Testis (tissue), 2 donors: ENCODE measurements at regions not wholly inside any gene's neighbourhood (a gene's known extent, or its start where the extent isn't known, plus 50 kb on each side); places are given as distances from the start of the nearest gene placed in this dataset.

Source experiments
- DNase-seq: peaks from one replicate; pipeline ENCODE4 v3.0.0-alpha.2; 2019
- H3K27ac ChIP-seq, 2 donors: fragments of 200-600 bp; sonication (generic); one replicate each; pipeline ENCODE4 v1.5.1; 2019
- H3K27me3 ChIP-seq: fragments of 200-600 bp; sonication (generic); one replicate; pipeline ENCODE4 v1.5.1; 2019
- H3K36me3 ChIP-seq: fragments of 200-600 bp; sonication (generic); one replicate; pipeline ENCODE4 v1.5.1; 2017; ENCODE audit warnings: low read depth; ENCODE audit errors: missing control alignments
- H3K4me1 ChIP-seq: fragments of 200-600 bp; sonication (generic); one replicate; pipeline ENCODE4 v1.5.1; 2019
- H3K4me3 ChIP-seq, 2 donors: fragments of 200-600 bp; sonication (generic); one replicate each; pipeline ENCODE4 v1.5.1; 2017 to 2019
- H3K9me3 ChIP-seq: fragments of 200-600 bp; sonication (generic); one replicate; pipeline ENCODE4 v1.5.1; 2017
- POLR2A ChIP-seq: fragments of 450-650 bp; IDR thresholded peaks from one replicate; pipeline ENCODE4 v1.6.1; 2017; ENCODE audit warnings: antibody characterized with exemption, mild to moderate bottlenecking, moderate library complexity
- WGBS, 2 donors: methylation state at CpG; one replicate each; pipeline ENCODE4 v1.1.5; 2018; 5-methylcytosine and 5-hydroxymethylcytosine counted together
- intact Hi-C: fragments of 100-400 bp; cut with DNase I; formaldehyde crosslinking; loops from one replicate; pipeline ENCODE4 v1.15.1; 2023; ENCODE audit warnings: low total_unique reads
- TF ChIP-seq, protein P1 (sequence below), 3 experiments: fragments of 450-650 bp in 2 of 3; fragments of 200-600 bp in 1 of 3; sonication (generic) in 1 of 3; IDR thresholded peaks; one replicate each; pipeline ENCODE4 v1.5.1; 2016 to 2019; ENCODE audit warnings: antibody characterized with exemption in 3 of 3, mild to moderate bottlenecking in 2 of 3, moderate library complexity in 1 of 3

DNA sequence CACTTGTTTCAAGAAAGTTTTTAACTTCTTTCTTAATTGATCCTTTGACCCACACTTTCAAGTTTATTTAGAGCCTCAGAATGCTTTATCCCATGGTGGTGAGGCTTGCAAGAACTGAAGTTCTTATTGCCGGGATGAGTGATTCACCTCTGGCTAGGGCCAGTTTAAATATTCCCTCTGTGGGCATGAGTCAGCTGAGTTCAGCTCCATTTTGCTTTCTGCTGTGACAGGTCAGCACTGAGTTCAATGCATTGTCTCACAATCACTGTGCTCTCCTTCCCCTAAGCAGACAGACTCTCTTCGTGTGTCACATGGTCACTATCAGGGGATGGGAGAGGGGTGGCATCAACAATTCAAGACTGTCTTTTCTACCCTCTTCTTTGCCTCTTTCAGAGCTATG is 514.6 kb upstream of the FBXO33 start:
- H3K27ac ChIP-seq, result no peak overlapping the region
- no peak for TF ChIP-seq POLR2A
- TF ChIP-seq, protein P1, sequence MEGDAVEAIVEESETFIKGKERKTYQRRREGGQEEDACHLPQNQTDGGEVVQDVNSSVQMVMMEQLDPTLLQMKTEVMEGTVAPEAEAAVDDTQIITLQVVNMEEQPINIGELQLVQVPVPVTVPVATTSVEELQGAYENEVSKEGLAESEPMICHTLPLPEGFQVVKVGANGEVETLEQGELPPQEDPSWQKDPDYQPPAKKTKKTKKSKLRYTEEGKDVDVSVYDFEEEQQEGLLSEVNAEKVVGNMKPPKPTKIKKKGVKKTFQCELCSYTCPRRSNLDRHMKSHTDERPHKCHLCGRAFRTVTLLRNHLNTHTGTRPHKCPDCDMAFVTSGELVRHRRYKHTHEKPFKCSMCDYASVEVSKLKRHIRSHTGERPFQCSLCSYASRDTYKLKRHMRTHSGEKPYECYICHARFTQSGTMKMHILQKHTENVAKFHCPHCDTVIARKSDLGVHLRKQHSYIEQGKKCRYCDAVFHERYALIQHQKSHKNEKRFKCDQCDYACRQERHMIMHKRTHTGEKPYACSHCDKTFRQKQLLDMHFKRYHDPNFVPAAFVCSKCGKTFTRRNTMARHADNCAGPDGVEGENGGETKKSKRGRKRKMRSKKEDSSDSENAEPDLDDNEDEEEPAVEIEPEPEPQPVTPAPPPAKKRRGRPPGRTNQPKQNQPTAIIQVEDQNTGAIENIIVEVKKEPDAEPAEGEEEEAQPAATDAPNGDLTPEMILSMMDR (IDR thresholded peaks at IDR 0.05), result no peak
- H3K4me1 ChIP-seq, result no peaks in the 10 kb centered on the region
- no peaks in the 10 kb centered on the region for H3K9me3 ChIP-seq
- DNase-seq, result no peak
- no peaks in the 10 kb centered on the region for H3K36me3 ChIP-seq
- WGBS, 2 donors, result 86 to 91% methylated on average over 2 of the region's 2 CpGs
- H3K27me3 ChIP-seq, result no peaks in the 10 kb centered on the region
- intact Hi-C loops, result no loop called here
- no peak overlapping the region for H3K4me3 ChIP-seq

DNA sequence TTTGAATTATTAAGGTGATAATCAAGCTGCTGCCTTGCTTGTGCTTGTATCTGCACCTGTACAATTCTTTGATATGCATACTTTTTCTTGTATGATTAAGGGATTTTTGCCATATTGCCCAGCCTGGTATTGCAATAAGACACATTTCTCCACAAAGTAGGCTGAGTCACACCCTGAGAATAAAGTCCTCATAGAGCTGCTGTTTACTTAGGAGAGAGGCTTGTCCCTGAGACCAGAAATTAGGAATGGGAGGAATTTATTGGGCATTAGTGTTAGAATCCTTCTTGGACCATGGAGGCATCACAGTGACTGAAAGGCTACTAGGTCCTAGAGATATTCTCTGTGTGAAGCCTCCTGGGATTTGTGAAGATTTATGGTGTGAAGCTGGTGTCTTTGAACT is 506.8 kb upstream of the FBXO33 start:
- Histone ChIP-seq H3K27me3 (no peaks in the 10 kb centered on the region), H3K27ac (no peak overlapping the region), H3K4me1 (no peaks in the 10 kb centered on the region), H3K9me3 (no peaks in the 10 kb centered on the region), H3K36me3 (no peaks in the 10 kb centered on the region), H3K4me3 (no peak overlapping the region)
- DNase-seq, result no peak
- intact Hi-C loops, result no loop called here
- TF ChIP-seq, protein P1 (IDR thresholded peaks at IDR 0.05), result no peak
- TF ChIP-seq POLR2A, result no peak

DNA sequence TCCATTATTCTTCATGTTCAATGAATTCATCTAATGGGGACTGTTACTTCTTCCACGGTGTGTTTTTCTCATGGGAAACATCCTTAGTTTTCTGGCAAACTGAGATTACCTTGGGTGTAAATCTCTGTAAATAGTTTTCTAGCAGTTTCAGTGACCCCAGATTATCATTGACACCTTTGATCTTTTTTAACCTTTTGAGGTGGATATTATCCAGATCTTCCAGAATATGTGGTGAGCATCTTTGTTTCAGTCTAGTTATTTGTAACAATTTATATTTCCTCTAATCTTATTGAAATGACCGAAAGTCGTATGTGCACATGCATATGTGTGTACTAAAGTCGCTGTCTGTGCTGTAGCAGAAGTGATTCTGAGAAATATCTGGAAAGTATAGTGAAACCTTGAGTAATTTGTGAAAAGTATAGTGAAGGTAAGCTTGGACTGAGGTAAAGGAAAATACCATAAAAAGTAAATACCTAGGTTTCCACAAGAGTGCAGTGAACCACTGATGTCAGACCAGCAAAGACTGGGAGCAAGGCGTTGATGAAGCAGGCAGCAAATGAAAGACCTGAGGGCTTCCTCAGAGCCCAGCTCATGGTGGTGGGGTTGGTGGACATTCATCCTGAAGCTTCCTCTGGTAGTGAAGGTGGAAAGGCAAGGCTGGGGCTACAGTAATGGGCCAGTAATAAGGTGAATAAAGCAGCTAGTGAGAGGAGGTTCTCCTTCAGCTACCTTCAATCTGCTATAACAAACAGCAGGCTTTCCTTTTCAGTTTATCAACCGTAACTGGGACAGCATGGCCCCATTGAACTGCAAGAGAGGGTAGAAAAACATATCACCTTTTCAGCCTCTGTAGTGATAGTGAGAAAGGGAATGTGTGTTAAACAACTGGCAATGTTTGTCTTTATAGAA is 480.2 kb upstream of the FBXO33 start:
- Histone ChIP-seq H3K4me1 (no peaks in the 10 kb centered on the region), H3K36me3 (no peaks in the 10 kb centered on the region), H3K4me3 (no peak overlapping the region), H3K27me3 (no peaks in the 10 kb centered on the region), H3K27ac (no peak overlapping the region), H3K9me3 (no peaks in the 10 kb centered on the region)
- DNase-seq, result no peak
- no peak for TF ChIP-seq POLR2A
- TF ChIP-seq, protein P1 (IDR thresholded peaks at IDR 0.05), result no peak
- intact Hi-C loops, result no loop called here
- WGBS, 2 donors, result 79 to 80% methylated on average over 6 of the region's 6 CpGs

DNA sequence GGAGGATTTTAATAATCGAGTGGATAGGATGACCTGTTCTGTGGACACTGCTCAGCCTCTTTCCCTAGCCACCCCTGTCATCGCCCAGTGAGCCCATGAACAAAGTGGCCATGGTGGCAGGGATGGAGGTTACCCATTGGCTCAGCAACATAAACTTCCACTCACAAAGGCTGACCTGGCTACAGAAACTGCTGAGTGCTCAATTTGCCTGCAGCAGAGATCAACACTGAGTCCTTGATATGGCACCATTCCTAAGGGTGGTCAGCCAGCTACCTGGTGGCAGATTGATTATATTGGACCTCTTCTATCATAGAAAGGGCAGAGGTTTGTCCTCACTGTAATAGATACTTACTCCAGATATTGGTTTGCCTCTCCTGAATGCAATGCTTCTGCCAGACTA is 465.4 kb upstream of the FBXO33 start:
- no peaks in the 10 kb centered on the region for H3K4me1 ChIP-seq
- H3K4me3 ChIP-seq, result no peak overlapping the region
- H3K27ac ChIP-seq, result no peak overlapping the region
- intact Hi-C loops, result no loop called here
- TF ChIP-seq POLR2A, result no peak
- TF ChIP-seq, protein P1 (IDR thresholded peaks at IDR 0.05), result no peak
- DNase-seq, result no peak
- no peaks in the 10 kb centered on the region for H3K27me3 ChIP-seq
- H3K36me3 ChIP-seq, result no peaks in the 10 kb centered on the region
- WGBS, 2 donors, result 94 to 100% methylated on average over 2 of the region's 2 CpGs
- no peaks in the 10 kb centered on the region for H3K9me3 ChIP-seq

DNA sequence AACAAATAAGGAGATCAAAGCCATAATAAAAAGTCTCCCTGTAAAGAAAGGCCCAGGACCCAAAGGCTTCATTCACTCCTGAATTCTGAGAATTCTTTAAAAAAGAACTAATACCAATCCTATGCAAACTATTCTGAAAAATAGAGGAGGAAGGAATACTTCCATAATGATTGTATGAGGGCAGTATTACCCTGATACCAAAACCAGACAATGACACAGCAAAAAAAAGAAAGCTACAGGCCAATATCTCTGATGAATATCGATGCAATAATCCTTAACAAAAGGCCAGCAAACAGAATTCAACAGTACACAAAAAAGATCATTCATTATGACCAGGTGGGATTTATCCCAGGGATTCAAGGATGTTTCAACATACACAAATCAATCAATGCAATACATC is 457.8 kb upstream of the FBXO33 start:
- no peaks in the 10 kb centered on the region for H3K9me3 ChIP-seq
- WGBS, 2 donors, result 76 to 89% methylated on average over 1 of the region's 1 CpG
- no peaks in the 10 kb centered on the region for H3K27me3 ChIP-seq
- no peak for DNase-seq
- no peak overlapping the region for H3K27ac ChIP-seq
- H3K4me3 ChIP-seq, result no peak overlapping the region
- H3K36me3 ChIP-seq, result no peaks in the 10 kb centered on the region
- intact Hi-C loops, result no loop called here
- no peak for TF ChIP-seq POLR2A
- TF ChIP-seq, protein P1 (IDR thresholded peaks at IDR 0.05), result no peak
- no peaks in the 10 kb centered on the region for H3K4me1 ChIP-seq
